NCI-H460 (cell line): ENCODE measurements at regions not wholly inside any gene's neighbourhood (a gene's known extent, or its start where the extent isn't known, plus 50 kb on each side); places are given as distances from the start of the nearest gene placed in this dataset.

Experiments
- DNase-seq: peaks from one replicate; pipeline ENCODE4 v3.0.0-alpha.2; 2016; ENCODE audit warnings: low read depth; ENCODE audit errors: extremely low read depth

DNA sequence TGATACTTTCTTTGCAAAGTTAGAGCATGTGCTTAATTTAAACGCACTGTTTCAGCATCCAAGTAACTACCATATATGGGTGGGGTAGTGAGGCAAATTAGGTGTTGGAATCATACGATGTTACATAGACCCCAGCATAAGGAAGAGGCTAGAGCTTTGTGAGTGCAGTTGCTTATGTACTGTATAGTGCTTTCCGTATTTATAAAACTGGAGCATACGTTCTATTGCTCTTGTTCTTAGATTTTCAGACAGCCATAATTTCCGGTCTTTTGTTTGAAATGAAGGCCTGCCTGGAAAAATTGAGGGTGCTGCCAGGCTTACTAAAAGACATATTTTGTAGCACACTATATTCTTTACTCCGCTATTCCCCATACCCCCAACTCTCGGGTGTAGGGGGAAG is 335.7 kb downstream of the FOXG1 start:
- no peak for DNase-seq

DNA sequence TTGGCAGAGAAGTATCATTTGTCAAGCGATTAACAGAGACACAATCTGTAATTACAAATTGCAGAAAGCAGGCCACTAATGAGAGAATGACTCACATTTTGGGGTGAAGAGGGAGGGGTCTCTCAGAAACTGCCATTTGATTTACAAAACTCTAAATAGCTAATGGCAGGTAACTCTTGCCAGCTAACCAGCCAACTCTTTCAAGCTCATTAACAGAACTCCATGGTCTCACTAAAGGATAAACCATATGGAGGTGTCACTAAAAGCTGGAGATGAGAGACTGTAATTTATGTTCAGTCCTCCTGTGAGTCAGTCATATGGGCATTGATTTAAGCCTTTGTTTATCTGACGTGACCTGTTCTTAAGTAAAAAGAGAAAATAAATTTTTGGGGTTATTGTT is 336.4 kb downstream of the FOXG1 start:
- DNase-seq: no peak

DNA sequence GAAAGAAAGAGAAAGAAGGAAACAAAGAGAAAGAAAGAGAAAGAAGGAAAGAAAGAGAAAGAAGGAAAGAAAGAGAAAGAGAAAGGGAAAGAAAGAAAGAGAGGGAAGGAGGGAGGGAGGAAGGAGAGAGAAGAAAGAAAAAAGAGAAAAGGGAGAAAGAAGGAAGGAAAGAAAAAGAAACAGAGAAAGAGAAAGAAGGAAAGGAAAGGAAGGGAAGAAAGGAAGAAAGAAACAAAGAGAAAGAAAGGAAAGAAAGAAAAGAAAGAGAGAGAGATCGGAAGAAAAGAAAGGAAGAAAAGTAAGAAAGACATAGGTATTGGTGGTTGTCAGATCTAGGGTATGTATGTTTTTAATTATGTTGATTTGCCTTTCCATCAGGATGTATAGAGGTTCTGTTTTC is 342.3 kb downstream of the FOXG1 start:
- DNase-seq: no peak

DNA sequence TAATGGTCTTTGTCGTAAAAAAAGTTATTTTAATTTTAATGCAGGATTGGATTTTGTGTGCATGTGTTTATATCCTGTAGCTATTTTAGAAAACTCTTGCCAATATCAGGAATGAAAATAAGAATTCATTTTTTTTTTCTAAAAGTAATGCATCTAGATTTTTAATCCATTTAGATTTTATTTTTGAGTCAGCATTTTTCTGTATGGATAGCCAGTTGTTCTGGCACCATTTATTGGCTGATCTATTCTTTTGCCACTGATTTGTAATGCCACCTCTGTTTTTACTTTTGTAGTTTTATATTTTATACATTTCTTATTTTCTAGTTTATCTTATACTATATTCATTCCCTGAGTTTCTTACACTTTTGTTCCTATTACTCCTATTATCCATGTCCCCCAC is 343.0 kb downstream of the FOXG1 start:
- no peak for DNase-seq

DNA sequence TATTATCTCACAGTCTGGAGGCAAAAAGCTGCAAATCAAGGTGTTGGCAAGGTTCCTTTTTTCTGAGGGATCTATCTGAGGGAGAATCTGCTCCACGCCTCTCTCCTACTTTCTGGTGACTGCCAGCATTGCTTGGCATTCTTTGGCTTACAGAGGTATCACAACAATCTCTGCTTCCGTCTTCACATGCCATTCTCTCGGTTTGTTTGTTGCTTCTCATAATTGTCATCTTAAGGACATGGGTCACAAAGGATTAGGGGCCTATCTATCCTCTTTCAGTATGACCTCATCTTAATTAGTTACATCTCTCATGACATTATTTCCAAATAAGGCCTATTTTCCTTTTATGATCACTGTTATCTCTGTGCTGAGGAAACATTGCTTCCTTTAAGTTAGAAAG is 345.0 kb downstream of the FOXG1 start:
- no peak for DNase-seq

DNA sequence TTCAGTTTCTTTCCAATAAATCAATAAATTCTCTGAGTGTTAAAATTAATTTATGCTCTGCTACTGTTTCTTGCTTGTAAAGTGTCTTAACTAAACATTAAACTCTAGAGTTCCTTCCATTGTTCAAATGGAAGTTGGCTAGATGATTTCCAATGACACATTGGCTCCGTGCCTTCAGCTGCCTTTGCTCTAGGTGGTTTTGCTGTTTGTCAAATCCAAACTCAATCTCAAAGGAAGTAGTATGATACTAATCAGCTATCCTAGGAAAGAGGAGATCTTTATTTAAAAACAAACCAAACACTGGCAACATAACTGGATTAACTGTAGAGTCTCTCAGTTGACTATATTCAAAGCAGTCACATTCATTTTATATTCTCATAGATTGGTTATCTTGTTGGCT is 356.4 kb downstream of the FOXG1 start:
- DNase-seq: no peak

DNA sequence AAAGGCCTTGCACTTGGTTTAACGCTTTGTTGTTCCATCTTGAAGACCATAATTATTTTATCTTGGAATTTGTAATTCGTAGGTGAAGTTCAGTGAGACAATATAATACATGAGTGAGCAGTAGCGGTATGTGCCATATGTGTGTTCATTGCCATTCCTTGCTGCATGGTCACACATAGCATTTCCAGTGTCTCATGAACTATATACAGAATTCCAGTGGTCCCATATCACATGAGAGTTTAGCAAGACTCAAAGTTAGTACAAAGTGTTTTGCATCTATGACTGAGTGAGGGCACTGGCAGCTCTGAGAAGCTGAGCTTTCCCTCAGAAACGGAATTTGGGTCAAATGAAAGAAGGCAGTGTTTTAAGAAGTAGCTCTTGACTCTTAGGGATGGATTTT is 359.8 kb downstream of the FOXG1 start:
- DNase-seq: no peak

DNA sequence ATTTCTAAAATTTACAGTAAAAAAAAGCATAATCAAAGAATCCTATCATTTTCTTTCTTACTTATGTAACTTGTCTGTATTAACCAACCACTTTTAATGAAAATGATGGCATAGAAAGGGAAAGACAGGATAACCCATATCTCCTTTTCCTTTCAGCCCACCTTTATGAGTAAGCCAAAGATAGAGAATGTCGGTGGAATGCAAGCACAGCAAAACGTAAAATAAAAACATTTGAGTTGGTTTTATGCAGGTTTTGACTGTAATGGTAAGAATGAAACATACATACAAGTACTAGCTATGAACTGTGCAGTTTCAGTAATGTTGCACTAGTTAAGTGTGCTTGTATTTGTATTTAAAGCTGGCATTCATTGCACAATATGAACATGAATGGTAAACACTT is 360.3 kb downstream of the FOXG1 start:
- no peak for DNase-seq

DNA sequence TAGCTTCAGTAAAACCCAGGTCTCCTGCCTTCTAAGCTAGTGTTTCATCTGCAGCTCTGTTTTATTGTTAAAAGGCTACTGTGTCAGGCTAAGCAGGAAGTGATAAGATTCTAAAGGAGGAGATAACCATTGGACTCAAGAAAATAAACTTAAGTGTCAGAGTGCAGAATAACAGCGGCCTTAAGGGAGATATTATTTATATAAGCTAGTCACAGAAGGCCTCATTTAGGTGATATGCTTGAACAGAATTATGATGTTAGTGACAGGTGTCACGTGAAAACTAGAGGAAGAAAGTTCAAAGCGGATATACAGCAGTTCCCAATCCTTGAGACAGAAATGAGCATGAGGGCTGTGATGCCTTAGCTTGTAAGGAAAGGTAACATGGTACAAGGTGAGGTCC is 373.4 kb downstream of the FOXG1 start:
- DNase-seq: no peak

DNA sequence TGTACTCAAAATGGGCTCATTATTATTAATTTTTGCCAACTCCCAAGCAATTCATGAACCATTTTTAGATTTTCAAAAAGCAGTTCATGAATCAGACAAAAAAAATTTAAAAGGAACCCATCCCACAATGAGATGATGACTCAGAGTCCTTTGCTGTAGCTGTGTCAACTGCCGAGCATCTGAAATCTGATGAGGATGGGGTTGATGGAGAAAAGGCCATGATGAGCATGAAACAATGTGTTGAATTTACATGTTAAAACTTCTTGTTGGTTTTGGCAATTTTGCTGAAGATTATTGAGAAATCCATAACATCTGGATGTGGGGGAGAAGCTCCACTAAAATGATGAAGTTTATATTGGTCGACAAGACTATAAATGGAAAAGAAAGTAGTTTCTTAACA is 378.0 kb downstream of the FOXG1 start:
- no peak for DNase-seq

DNA sequence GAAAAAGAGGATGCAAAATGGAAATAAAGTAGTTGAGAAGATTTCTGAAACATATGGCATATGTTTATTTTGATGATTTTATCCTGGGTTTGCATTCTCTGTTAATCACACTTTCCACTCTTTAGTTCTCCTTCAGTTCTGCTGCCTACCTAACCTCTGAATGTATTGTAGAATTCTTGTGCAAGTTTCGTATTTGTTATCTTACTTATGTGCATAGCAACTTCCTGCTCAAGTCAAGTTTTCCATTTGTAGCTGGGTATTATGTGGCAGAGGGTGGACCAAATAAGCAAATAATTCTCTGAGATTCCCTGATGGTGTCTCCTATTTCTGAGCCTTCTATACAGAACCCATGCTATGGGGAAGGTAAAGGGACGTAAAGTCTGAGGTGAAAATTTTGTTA is 381.6 kb downstream of the FOXG1 start:
- DNase-seq: no peak

DNA sequence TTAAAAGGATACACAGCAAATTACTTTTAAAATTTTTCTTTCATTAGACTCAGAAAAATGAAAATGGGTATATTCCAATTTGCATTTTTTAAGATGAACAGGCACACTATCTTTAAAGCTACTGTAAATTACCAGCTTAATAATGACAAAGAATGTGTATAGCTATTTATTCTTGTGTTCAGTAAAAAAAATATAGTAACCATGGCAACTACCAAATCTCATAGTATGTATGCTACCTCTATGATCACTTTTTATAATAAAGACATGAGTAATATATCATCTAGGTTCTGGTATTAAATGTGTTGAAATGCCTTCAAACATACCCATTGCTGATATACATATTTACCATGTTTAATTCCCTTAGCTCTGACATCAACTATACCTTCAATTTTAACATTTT is 383.2 kb downstream of the FOXG1 start:
- DNase-seq: no peak

DNA sequence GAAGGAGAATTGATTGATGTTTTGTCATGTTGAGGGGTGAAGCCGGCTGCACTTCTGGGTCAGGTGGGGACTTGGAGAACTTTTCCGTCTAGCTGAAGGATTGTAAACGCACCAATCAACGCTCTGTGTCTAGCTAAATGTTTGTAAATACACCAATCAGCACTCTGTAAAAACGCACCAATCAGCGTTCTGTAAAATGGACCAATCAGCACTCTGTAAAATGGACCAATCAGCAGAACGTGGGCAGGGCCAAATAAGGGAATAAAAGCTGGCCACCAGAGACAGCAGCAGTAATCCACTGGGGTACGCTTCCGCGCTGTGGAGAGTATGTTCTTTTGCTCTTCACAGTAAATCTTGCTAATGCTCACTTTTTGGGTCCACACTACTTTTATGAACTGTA is 384.1 kb downstream of the FOXG1 start:
- no peak for DNase-seq

DNA sequence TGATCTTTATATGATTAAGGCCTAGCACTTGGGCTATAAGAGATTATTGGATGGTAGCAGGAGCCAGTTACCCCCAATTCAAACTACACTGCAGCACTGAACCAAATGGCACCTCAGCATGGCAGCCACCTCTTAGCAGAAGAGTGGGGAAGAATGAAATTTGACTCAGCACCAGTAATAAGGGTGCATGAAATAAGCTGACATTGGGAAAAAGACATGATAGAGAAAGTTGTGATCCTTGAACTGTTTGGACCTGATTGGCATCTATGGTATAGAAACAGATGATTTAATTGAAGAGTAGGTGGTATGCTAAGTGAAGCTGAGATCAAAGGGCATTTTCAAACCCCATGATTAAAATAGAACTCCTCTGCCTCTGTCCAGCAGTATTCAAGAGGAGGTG is 389.5 kb downstream of the FOXG1 start:
- DNase-seq: no peak

DNA sequence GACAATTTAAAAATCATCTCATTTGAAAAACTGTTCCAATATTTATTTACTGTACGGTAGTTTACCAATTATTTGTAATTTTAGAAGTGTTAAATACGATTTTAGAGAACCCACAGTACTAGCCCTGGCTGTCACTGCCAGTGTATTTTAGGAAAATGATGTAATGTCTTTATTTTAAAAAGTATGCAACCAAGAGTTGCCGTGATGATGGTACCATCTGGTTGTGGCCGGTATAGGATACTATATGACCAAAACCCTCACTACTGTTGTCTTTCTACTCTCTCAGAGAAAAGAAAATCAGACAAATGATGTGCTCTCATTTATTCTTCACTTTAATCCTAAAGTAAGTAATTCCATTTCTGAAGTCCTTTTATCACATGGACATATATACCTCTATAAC is 395.0 kb downstream of the FOXG1 start:
- no peak for DNase-seq

DNA sequence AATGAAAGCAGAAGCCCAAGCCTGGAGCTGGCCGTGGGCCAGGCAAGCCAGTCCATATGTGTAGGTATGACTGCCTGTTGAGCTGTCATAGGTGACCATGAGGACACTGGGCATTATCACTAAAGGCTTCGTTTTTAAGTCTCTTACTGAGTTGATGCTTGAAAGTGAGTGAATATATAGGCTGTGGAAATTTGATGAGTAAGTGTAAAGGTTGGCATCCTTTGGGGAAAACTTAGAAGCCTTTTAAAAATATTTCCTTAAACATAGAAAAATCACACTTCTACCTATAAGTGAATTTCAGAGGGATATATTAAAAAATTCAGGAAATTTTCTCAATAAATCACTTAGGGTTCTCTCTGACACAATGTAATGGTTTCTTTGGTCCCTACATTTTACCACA is 396.5 kb downstream of the FOXG1 start:
- no peak for DNase-seq

DNA sequence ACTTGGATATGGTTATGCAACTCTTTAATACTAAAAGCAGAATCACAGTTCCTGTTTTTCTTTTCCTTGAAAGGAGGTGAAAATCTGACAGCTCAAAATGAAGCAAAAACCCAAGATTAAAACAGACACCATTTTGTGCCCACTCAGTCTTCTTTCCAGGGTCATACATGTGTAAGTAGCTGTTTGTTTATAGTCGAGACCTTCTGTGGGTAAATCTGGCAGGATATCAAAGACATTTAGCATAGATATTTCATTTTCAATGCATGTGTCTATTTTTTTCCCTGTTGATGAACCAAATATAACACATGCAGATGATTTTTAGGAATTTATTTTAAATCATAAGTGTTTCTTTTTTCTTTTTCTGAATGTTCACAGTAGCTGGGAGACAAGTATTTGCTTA is 398.8 kb downstream of the FOXG1 start:
- DNase-seq: no peak

DNA sequence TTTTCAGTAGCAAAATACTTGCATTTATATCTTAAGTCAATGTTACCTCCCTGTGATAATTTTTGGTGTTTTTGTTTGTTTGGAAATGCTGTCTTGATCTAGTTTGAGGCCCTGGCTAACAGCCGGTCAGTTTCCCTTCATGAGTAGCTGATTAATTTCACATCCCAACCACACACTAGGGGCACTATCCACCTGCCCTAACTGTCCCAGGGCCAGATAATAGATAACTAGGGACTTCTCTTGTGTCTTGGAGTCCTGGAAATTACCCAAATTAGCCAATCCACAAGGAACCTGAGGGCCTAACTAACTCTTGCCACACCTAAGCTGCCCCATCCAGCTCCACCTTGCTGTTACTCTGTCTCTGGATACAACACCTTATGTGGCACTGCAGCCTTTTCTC is 399.9 kb downstream of the FOXG1 start:
- no peak for DNase-seq

DNA sequence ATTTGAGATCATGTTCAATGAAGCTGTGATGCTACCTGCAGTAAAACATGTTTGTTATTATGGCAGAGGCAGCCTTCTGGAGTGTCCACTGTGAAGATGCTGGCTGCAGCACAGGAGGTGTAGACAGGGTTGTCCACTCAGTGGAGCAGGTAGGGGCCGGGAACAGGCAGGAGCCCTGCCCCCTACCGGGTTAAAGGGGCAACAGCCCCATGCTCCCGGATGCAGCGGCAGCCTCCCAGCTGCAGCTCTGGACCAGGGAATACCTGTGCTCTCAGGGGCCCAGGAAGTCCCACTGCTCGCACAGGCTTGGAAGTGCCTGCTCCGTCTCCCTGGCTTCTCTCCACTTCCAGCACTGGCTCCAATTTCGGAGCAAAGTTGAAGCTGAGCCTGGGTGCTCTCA is 401.6 kb downstream of the FOXG1 start:
- DNase-seq: no peak

DNA sequence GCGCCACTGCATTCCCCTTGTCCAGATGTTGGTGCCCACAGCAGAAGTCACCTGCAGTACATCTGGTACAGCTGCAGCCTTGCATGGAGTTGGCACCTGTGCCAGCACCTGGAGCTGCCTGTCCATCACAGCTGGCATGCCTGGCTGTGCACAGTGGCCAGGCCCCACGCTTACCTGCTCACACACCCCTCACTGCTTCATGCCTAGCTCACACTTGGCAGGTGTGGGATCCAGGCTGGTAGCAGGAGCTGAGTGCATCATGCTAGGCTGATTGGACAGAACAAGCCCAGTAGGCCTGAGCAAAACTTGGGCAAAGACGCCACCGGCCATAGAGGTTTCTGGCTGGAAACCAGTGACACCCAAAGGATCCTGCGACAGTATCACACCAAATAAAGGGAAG is 402.8 kb downstream of the FOXG1 start:
- DNase-seq: no peak

DNA sequence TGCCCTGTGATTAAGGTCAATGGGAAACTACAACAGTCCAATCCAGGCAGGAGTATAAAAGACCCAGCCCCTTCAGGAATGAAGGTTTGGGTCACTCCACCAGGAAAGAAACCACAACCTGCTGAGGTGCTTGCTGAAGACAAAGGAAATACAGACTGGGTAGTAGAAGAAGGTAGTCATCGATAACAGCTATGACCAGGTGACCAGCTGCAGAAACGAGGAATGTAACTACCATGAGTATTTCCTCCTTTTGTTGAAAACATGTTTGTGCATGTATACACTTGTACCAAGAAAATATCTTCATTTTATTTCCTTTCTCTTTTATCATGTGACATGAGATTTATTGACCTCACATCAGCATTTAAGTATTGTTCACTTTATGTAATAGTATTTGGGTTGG is 409.1 kb downstream of the FOXG1 start:
- no peak for DNase-seq

DNA sequence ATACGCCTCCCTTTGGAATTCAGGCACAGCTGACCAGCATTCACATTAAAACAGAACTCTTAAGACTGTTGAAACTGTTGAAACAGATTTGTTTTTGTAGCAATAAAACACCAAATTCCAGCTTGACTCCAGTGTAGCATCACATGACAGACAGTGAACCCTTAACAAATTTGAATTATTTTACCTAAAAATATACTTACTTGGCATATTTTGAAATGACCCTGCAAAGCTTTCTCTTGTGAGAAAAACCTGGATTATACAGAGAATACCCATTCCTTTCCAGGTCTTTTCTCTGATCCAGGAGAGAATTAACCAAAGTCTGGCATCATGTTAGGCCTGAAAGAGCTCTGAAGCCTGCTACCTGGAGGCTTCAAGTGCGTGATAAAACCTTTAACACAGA is 410.3 kb downstream of the FOXG1 start:
- no peak for DNase-seq

DNA sequence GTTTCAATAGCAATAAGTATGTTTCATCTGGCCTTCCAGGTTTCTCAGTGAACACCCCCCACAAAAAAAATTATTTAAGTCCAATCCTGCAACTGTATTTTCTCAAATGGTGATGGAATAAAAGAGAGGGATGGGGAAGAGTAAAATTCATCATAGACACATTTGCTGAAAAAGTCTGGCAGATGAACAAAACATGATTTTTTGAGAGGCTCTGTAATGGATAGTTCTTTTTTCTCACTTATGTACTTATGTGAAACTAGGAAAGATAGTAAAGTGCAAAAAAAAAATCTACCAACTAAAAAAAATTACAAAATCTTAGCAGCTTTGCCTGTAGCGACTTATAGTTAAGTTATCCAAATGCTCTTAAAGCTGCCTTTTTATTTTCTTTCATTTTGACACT is 412.4 kb downstream of the FOXG1 start:
- DNase-seq: no peak

DNA sequence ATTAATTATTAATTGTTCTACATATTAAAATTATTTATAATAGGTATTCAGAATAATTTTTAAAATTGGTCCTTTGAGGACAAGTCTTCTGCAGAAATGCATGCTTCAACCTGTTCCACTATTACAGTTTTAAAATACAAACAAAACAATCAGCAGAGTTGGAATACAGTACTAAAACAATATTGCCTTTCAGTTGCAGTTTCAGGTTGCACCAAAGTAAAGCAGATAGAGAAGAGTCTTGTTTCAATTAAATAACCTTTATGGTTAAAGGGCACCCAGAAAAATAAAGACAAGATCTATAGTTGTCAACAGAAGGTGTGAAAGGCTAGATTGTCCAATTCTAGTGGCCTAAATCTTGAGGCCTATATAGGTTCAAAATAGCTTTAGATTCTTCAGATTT is 424.5 kb downstream of the FOXG1 start:
- no peak for DNase-seq
